HG02571 (cell line): ENCODE measurements at regions not wholly inside any gene's neighbourhood (a gene's known extent, or its start where the extent isn't known, plus 50 kb on each side); places are given as distances from the start of the nearest gene placed in this dataset.

ENCODE experiments used
- ATAC-seq: cut with Tn5 transposase; IDR thresholded peaks from one replicate; pipeline ENCODE4 v1.9.1; 2021; ENCODE audit warnings: mild to moderate bottlenecking, moderate library complexity; ENCODE audit not compliant: unreplicated experiment

DNA sequence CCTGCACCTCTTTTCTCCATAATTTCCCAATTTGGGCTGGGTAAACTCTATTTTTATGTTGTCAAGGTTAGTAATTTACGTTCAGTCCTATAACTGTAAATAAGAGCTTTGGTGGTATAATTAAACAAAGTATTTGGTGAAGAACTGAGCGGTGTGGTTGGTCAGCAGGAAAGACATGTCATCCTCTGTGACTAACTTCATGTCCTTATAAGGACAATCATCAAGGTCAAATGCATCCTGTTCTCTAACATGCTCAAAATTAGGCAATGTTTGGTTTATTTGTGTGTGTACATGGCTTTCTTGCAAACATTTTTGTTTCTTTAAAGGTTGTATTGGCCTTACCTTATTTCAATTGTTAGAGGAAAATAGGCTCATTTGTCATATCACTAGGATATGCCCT, 121.5 kb upstream of the NABP1 start:
- ATAC-seq: no peak

DNA sequence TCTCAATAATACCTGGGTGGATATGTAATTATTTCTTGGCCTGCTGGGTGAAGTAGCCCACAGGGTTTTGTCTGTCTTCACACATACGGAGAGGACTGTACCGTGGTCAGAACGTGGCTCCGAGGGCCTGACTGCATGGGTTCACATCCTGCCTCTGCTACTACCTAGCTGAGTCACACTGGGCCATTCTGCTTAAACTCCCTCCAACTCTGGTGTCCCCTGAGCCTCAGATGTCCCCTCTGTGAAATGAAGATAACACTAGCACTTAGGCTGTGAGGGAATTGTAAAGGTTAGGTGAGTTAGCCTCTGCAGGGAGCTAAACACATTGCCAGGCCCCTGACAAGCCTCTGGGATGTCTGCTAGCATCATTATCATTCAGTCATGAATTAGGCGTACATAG, 120.1 kb upstream of the NABP1 start:
- no peak for ATAC-seq

DNA sequence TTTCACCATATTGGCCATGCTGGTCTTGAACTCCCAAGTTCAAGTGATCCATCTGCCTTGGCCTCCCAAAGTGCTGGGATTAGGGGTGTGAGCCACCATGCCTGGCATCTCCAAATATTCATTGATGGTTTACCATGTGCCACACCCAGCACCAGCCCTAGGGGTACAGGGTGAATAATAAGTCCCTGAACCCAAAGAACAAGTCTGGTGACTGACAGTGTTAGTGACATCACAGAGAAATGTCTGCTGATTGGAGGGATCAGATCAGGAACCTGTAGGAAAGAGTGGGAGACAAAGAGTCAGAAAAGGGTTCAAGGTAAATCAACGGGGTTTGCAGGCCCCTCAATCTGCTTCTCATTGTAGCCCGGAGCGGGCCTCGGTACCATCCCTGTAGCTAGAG, 118.4 kb upstream of the NABP1 start:
- no peak for ATAC-seq

DNA sequence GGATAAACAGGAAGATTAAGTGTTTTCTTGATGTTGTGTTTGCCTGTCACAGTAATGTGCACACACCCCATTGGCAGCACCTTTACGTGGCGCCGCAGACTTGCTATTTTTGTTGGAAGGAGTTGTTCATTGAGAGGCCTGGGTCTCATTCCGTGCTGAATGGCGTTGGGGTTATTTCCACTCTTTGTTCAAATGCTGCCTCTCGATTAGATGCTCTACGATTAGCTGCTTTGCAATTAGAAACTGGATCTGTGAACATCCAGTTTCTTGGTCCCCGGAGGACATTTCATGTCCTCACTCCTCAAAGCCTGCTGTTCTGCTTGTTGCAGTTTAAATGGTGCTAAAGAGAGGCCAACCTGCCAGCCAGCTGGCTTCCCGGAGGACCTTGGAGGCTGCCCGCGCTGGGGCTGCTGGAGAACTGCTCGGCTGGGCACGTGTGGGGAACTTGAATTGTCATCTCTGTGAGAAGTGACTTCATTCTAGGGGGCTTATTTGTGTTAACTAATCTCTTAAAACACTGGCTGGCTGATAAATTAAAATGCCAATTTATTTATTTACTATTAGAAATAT, 117.4 kb upstream of the NABP1 start:
- no peak for ATAC-seq

DNA sequence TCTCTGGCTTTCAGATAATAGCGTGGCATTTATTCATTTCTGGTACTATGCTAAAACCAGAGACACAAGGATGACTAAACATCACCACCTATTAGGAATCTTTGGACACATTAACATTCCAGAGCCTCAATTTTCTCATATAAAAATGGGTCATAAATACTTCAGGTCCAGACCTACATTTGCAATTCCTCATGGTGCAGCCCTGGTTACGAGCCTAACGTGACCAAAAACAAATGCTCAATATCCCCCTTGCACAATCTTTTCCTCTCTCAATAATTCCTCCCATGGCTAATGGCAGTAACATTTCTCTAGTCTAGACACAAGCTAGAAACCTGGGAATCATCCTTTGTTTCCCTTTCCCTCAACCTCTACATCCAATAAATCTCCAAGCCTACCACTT, 112.8 kb upstream of the NABP1 start:
- no peak for ATAC-seq

DNA sequence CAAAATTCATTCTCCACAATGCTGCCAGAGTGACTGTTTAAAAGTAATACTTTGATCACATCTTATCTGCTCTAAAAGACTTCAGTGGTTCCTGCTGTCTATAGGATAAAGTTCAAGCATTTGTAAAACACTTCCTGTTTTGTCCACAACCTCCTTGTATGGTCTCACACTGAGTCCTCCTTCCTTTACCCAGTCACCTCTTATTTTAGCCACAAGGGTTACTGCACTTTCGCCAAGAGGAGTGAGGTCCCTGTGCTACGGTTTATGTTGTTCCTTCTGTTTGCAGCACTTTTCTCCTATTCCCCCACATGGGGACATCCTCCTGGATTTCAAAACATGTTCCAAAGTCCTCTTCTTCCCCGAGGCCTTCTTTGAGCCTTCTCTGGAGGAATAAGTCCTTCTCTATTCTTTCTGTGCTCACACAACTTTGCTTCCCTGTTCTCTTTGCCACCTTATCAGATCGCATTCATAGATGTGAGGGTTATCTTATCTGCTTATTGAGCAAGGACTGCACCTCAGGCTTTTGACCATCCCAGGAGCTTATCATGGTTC, 112.2 kb upstream of the NABP1 start:
- peak; percentile 41 for ATAC-seq

DNA sequence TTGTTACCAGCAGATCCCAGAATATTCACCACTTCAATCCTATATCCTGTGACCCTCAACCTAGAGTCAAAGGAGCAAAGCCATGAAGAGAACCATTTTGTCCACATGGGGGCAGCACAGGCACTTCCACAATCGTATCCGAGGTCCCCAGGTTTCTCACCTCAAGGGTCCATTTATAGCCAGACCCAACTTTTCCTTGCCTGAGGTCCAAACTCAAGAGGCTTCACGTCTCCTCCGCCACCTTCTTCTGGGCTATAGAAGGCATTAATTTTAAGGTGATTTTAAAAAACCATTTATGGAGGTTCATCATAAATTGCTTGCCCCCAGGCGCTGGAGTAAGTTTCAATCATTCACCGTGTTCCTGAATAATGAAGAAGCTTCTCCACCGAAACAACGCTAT, 111.6 kb upstream of the NABP1 start:
- peak; percentile 64 for ATAC-seq

DNA sequence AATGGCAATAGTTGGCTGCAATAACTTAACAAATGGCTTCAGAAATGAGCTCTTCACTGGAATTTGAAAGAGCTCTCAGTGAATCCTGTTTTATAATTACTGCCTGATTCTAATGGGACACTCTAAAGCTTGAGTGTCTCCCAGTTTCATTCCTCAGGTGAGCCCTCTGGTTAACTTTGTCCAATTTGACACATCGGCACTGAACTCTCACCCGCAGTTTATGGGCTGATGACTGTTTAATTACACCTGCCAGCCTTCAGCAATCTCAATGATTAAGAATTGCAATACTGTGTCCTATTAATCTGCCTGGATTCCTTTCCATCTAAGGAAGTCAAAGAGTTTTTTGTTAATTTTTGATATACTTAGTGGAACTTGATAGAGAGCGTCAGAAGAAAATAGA, 110.7 kb upstream of the NABP1 start:
- no peak for ATAC-seq

DNA sequence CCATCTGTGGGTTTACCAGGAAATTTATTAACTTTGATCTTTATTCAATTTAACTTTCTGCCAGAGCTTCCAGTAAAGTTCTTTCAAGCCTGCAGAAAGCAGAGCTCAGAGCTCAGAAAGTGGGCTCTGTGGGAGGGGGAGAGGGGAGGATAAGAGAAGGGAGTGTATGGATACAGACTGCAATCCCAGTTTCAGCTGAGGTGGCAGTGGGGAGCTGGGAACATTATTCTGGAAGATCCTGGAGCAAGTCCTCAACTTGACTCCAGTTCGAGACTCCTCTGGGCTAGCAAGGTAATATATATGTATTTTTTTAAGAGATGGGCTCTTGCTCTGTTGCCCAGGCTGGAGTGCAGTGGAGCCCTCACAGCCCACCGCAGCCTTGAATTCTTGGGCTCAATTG, 108.9 kb upstream of the NABP1 start:
- ATAC-seq: no peak

DNA sequence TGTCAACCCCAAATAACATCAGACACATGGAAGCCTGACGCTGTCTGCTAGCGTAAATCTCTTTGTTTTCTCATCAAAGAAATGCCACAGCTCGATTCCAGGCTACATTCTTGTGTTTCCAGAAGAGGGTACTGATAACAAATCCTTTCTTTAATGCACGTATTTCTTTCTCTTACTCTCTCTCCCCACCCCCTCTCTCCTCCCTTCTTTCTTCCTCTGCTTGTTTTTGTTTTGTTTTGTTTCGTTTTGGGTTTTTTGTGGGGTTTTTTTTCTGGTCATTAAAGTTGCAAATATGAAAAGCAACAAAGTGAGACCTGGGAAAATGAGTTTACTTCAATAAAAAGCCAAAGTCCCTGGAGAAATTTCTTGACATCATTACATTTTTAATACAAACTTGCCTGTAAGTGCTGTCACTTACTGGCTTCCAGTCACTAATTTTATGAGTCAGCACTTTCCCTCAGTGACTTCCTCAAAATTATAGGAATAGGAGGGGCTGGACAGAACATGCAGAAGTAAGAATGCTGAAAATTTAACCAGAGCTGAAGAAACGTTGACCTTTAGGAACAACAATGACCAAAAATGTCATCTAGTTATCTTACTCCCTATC, 106.7 kb upstream of the NABP1 start:
- no peak for ATAC-seq

DNA sequence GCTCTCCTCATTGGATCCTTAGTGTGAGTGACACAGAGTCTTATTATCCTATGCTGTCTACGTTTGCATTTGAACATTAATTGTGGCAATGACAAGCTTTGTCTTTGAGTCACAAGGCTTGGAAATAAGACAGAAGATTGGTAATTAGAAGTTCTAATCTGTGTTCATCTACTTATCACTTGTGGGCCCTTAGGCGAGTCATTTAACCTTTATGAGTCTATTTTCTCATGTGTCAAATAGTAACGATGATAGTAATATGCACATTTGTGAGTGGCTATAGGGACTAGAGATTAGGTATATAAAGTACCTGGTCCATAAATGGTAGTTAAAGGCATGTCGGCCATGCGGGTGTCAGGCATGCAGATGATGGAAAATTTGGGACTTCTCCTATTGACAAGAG, 105.6 kb upstream of the NABP1 start:
- ATAC-seq: no peak

DNA sequence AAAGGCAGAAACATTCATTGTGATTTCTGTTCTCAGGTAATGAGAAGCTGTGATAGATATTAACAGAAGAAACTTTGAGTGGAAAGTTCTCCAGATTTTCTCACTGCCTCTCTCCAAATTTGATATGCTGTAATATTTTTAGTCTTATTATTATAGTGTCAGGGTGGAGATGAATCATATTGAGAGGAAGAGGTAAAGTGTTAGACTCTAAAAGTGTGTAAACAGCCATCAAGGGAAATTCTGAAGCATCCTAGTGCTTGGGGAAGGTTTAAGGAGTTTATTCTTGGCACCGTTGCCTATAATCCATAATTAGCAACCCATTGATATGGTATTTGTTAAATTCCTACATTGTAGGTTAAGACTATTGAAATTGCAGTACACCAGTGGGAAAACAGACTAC, 104.7 kb upstream of the NABP1 start:
- no peak for ATAC-seq

DNA sequence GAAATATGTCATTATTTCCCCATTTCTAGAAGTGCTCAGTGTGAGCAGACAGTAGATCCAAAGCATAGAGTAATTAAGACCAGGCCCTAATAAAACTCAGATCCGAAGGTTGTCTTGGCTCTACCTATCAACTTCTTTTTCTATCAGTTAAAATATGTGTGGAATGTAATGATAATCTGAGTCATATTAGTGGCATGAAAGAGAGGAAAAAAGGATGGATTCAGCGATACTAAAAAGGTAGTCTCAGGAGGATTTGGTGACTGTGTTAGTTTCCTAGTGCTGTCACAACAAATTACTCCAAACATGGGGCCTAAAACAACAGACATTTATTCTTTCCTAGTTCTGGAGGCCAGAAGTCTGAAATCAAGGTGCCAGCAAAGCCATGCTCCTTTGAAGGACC, 103.7 kb upstream of the NABP1 start:
- no peak for ATAC-seq

DNA sequence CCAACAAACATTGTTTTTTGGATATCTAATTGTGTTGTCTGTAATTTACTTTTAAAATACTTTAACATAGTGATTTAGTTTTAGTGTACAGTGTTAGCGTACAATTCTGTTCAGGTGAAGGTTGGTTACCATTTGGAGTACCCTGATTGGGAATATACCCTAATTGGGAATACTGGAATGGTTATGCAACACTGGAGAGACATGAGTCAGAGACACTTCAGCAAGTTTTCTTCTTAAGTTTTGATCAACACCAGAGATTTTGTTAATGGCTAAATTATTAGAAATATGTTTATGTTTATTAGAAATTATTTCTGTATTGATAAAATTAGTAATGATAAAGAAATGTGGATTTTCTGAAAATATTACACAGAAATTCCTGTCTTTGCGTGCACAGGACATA, 100.3 kb upstream of the NABP1 start:
- ATAC-seq: no peak

DNA sequence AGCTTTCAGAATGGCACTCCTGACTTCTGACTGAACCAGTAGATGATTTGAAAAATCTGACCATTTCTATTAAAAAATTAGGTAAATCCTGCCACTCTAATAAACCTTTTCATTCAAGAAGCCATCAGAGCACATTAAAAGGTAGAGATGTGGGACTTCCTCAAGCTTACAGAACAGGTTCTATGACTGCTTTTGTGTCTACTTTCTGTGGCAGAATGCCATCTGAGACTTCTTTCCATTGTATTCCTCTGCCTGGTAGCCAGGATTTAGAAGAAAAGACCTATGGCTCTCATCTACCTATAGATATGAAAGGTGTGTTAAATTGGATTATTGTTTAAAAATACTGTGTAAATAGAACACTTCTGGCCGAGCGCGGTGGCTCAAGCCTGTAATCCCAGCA, 99.9 kb upstream of the NABP1 start:
- ATAC-seq: no peak

DNA sequence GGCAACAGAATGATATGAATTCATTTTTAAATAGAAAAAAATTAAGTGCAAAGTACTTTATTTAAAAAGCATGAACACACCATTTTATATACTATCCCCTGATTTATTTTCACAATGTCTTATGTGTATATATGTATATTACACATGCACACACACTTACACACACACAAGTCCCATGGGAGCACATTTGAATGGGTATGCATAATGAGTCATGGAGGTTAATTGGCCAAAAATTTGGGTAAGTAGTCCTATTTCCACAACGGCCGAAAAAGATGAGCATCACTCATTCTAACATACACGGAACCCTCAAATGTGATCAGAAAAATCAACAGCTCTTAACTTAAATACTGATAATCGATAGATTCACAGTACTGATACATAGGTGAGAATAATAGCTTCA, 97.4 kb upstream of the NABP1 start:
- no peak for ATAC-seq

DNA sequence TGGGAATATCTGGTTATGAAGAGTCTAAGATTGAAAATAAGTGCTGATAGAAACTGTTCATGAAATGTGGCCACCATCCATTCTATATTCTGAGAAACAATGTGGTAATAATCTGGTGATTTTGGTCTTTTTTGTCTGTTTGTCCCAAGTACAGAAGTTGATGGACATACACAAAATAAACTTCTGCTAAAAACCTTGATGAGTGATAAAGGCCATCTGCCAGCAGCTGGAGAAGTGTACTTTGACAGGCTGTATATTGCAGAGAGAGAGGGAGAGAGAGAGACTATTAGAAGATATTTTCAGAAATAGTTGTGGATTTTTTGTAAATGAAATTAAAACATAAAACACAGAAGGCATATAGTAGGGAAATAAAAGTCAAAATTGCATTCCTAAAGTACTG, 96.9 kb upstream of the NABP1 start:
- ATAC-seq: no peak

DNA sequence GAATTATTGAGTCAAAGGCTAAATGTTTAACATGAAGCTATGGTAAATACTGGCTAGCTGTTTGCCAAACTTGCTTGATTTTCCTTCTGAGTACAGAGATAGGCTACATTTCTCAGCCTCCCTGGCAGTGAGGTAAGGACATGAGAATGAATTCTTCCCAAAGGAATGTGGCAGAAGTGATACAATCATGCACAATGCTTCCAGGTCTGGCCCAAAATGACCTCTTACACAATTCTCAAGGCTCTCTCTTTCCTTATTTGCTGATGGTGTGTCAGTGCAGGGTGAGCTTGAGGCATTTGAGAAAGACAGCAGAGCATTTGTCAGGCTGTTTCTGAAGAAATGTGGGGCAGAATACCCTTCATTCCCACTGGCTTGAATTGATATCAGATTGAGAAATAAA, 95.6 kb upstream of the NABP1 start:
- no peak for ATAC-seq

DNA sequence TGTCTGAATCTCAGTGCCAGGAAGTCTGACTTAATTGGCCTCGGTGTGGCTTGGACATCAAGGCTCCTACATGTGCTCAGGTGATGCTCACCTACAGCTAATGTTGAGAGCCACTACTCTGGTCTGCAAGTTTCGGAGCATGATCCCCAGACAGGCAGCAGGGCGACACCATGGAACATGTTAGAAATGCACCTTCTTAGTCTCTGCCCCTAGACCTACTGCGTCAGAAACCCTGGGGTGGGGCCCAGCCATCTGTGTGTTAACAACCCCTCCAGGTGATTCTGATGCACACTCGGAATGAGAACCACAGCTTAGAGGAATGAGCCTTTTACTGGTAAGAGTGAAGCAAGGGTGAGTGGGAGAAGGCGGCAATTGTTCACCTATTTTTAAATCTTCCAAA, 86.9 kb upstream of the NABP1 start:
- no peak for ATAC-seq

DNA sequence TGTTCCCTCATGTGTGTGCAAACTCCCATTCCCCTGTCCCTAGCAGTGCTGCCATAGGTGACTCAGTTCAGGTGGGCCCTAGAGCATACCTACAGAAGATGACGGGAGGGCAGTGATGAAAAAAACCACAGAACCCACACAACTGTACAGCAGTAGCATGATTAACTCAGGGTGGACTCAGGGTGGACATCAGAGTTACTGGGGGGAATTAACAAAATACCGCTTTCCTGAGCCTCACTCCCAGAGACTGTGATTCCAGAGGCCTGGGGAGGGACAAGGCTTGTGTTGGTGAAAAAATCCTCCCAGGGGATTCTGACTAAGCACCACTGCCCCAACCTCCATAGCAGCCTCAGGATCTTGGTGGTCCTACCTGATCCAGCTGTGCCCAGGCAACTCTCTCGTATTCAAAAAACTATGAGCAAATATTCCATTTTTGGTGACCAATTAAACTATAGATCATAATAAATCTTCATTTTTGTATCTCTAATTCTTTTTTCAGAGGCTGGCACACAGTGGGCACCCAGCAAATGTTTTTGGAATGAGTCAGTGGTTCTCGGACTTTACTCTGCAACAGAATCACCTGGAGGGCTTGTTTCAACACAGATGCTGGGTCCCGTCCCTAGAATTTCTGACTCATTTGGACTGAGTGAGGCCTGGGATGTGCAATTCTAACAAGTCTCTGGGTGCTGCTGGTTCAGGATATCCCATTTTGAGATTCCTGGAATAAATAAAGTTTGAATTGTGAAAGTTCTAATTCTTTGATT, 84.1 kb upstream of the NABP1 start:
- ATAC-seq: no peak

DNA sequence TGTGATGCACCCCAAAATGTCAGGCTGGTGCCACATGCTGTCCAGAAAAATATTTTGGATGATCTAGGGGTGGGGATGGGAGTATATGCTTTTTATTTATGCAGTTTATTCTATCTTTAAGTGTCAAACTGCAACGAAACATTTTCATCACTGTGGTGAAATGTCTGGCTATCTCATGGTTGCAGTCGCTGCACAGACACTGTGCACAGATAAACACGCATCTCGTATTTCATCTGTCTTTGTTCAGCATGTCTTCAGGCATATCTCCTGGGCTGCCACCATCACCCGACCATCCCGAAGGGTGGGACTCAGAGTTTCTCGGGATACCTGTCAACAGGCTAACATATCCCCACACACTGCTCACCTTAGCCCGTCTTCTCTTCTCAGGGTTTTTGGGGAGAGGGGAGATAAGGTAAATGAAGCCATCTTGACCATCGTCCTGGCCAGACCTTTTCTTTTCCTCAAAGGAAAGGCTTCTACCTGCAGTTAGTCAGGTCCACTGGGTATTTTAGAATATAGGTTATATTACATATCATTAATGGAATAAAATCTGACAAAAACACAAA, 80.7 kb upstream of the NABP1 start:
- no peak for ATAC-seq

DNA sequence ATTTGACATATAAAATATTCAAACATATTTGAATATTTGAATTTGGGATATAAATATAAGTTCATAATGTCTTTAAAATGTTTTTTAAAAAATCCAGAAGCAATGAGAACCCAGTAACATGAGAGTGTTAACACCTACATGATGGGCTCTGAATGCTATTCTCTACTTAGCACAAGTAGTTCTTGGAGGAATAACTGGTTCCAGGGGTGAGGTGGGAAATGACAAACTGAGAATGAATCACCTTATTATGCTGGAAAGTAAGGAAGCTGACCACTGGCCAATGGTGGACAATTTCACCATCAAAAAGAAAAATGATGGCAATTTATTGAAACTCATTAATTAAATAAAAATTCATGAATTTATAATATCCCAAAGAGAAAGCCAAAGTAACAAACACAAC, 79.6 kb upstream of the NABP1 start:
- ATAC-seq: no peak
